T-helper 2 cell (primary cell): ENCODE measurements at regions not wholly inside any gene's neighbourhood (a gene's known extent, or its start where the extent isn't known, plus 50 kb on each side); places are given as distances from the start of the nearest gene placed in this dataset.
"Not testable (repeated sequence)": the region's sequence is repeated elsewhere in the genome, so short reads cannot be mapped to it uniquely, and the experiment has no call there.

Experiments
- DNase-seq, 5 experiments: peaks; one replicate each; pipeline versions ENCODE4 v3.0.0 to v3.0.0-alpha.2; 2012 to 2022

DNA sequence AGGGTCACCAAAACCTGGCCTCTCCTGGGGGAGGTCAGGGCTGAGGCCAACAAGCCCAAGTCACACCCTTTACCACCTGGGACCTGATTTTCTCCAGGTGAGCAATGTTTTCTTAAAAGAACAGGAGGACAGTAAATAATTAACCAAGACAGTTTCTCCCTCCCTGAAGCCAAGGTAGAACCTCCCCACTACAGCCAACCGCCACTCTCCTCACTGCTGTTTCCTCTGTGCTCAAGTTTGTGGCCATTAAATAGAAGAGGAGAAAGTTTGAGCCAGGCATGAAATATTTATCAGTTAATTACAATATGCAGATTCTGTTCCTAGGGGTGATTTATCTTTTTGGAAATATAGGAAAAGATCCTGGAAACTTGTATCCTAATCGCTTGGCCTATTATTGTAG, 150.6 kb upstream of the ANKRD20A1 start:
- not testable (repeated sequence) for DNase-seq

DNA sequence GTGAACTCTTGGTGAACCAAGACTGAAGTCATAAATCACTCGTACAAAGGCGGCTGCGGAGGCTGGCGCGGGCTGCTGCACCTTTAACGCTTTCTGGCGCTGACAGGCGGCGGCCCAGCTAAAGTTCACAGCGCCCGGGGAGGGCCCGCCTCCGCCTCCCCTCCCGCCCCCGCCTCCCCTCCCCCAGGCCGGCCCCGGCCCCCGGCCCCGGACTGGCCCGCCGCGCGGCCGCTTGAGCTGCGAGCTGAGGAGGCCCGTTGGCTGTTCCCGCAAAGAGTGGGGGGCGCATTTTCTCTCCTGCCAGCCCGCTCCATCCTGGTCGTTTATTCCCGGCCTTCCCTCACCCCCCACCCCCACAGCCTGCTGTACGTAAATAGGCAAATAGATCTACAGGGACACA, 147.3 kb upstream of the ANKRD20A1 start:
- DNase-seq: not testable (repeated sequence)

DNA sequence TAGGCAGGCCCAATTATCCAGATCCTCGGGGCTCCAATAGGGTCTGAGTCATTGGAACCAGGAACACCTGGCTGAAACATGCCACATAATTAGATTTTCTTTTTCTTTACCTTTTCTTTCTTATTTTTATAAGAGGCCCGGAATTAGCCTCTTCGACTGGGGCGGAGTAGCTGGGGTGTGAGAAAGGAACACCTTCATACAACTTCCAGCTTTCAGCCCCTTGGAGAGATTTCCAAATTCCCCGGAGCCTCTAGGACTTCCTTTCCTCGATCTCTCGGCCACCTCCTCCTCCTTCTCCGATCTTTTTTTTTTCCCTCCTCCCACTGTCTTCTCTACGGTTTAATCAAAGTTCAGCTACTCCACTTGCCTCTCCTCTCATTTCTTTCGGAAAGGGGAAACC, 146.8 kb upstream of the ANKRD20A1 start:
- not testable (repeated sequence) for DNase-seq

DNA sequence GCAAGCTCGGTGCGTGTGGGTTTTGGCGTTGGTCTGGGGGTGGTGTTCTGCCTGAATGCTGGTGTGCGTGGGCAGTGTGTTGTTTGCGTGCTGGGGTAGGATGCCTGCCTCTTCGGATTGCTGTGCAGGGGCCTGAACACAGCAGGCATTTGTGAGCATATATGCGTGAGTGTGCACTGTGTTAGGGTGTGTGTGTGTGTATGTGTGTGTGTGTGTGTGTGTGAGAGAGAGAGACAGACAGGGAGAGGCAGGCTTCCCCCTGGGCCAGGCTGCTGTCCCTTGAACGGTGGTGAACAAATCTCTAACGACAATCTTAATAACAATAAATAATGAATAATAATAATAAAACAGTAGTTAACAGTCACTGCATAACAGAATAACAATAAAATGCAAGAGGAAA, 145.8 kb upstream of the ANKRD20A1 start:
- not testable (repeated sequence) for DNase-seq

DNA sequence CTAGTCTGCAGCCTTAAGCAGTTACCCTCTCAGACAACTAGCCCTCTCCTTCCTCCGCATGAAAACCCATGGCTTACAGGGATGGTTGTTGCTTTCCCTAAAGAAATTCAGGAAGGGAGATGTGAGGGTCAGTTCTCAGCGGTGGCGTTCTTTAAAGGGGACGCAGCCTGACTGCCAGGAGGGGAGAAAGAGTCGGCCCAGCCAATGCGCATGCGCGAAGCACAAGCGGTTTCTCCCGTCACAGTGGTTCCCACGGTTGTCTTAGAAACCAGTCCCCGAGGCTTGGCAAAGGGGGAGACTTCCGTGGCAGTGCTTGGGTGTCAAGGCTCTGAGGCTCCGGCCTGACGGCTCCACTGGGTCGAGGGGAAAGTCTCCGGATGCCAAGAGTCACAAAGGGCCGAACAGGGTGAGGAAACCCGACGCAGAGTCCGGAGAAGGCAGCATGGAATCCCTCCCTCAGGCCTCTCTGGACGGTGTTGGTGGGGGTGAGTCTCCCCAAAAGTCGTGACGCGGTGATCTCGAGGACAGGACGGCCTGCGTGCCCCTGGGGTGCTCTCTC, 140.8 kb upstream of the ANKRD20A1 start:
- DNase-seq: peak in 2 of 5 experiments; percentile 31 to 42

DNA sequence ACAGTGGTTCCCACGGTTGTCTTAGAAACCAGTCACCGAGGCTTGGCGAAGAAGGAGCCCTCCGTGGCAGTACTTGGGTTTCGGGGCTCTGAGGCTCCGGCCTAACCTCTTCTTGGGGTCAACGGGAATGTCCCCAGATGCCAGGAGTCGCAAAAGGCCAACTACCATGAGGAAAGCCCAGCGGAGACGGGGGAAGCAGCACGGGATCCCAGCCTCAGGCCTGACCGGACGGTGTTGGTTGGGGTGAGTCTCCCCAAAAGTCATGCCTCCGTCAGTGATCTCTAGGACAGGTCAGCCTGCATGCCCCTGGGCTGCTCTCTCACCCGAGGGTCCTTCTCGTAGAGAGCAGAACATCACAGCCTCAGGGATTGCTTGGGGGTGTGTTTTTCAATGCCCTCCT, 138.2 kb upstream of the ANKRD20A1 start:
- DNase-seq: not testable (repeated sequence)

DNA sequence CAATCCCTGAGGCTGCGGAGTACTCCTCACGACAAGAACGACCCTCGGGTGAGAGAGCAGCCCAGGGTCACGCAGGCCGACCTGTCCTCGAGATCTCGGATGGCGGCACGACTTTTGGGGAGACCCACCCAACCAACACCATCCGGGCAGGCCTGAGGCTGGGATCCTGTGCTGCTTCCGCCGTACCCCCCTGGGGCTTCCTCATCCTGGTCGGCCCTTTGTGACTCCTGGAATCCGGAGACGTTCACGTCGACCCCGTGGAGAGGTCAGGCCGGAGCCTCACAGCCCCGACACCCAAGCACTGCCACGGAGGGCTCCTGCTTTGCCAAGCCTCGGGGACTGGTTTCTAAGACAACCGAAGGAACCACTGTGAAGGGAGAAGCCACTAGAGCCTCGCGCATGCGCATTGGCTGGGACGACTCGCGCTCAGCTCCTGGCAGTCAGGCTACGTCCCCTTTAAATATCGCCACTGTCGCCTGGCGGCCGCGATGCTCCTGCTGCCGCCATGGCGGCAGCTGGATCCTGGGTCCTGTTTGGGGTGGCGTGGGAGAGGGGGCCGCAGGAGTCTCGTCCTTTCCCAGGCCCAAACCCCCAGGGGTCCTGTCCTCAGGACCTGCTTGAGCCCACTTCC, 136.2 kb upstream of the ANKRD20A1 start:
- not testable (repeated sequence) for DNase-seq

DNA sequence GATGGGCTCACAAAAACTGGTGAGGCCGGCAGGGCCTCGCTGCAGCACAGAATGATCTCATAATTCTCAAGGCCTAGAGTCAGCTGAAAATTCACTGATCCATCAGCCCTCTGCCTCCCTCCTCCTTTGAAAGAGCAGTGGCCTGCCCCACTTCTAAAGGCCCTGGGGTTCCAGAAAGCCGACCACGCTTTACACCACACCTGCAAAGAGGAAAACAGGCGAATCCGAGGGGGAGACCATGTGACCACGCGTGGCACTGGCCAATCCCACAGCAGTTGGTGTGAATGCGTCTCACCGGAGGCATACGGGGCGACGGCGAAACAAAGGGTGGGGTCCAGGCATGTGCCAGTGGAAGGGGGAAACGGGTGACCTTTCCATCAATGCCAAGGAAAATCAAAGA, 135.5 kb upstream of the ANKRD20A1 start:
- DNase-seq: peak in 1 of 5 experiments; percentile 2

DNA sequence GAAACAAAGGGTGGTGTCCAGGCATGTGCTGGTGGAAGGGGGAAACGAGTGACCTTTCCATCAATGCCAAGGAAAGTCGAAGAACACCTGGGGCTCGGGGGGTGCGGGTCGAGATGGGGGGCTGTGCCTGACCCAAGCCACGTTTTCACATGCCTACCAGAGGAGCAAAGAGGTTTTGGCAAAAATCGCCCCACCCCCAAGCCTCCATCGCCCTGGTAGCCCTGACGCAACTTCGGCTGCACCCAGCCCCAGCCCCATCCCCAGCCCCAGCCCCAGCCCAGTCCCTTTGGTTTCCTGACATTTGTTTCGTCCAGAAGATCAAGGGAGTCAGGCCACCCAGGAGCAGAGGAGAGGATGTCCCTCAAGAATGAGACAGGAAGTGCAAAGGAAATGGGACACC, 133.8 kb upstream of the ANKRD20A1 start:
- DNase-seq: peak in 3 of 5 experiments; percentile 5 to 24 (median 18)

DNA sequence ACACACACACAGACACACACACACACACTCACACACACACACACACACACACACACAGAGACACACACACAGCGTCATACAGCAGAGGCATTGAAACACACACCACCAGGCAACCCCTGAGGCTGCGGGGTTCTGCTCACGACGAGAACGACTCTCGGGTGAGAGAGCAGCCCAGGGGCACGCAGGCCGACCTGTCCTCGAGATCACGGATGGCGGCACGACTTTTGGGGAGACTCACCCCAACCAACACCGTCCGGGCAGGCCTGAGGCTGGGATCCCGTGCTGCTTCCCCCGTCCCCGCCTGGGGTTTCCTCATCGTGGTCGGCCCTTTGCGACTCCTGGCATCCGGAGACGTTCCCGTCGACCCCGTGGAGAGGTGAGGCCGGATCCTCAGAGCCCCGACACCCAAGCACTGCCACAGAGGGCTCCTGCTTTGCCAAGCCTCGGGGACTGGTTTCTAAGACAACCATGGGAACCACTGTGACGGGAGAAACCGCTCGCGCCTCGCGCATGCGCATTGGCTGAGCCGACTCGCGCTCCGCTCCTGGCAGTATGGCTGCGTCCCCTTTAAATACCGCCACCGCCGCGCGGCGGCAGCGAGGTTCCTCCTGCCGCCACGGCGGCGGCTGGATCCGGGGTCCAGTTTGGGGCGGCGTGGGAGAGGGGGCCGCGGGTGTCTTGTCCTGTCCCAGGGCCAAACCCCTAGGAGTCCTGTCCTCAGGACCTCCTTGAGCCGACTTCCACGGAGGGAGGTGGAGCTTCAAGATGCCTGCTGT, 132.3 kb upstream of the ANKRD20A1 start:
- peak in 1 of 5 experiments; percentile 56 for DNase-seq

DNA sequence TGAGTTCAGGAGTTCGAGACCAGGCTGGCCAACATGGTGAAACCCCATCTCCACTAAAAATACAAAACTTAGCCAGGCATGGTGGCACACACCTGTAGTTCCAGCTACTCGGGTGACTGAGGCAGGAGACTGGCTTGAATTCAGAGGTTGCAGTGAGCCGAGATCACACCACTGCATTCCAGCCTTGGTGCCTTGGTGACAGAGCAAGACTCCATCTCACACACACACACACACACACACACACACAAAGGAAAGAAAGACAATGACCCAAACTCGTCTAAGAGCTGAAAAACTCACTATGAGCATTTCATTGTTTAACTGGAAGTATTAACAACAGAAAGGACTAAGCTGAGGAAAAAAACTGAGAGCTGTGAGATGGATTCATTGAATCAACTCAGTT, 95.6 kb upstream of the ANKRD20A1 start:
- not testable (repeated sequence) for DNase-seq

DNA sequence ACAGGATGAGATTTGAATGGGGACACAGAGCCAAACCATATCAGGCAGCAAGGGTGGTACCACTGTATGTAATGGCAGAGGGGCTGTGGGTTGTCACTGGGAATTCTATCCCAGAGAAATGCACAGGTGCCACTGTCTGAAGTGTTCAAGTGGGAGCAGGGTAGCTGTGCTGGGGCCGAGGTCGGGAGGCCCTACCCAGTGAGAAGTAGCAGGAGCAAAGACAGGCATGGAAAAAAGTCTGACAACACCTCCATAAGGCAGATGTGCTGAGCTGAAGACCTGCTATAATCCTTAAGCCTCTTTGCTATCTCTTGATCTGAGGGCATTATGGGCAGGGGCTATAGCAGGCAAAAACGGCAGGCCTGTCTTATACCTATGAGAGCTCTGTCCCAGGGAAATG, 86.9 kb upstream of the ANKRD20A1 start:
- DNase-seq: not testable (repeated sequence)

DNA sequence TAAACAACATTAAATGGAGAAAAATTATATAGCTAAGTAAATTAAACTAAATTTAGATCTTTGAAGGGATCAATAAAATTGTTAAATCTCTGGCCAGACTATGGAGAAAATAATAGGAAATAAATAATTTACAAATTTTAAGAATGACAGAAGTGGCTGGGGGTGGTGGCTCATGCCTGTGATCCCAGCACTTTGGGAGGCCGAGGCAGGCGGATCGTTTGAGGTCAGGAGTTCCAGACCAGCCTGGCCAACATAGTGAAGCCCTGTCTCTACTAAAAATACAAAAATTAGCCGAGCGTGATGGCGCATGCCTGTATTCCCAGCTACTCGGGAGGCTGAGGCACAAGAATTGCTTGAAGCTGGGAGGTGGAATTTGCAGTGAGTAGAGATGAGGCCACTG, 58.6 kb upstream of the ANKRD20A1 start:
- DNase-seq: not testable (repeated sequence)
